LNCaP clone FGC (cell line): ENCODE measurements at regions not wholly inside any gene's neighbourhood (a gene's known extent, or its start where the extent isn't known, plus 50 kb on each side); places are given as distances from the start of the nearest gene placed in this dataset.
"Not testable (repeated sequence)": the region's sequence is repeated elsewhere in the genome, so short reads cannot be mapped to it uniquely, and the experiment has no call there.

Experiments
- DNase-seq: peaks from one replicate; pipeline ENCODE4 v3.0.0-alpha.2; 2011; ENCODE audit warnings: low read depth
- H3K4me3 ChIP-seq: 2 replicates; pipeline ENCODE4 v1.5.1; 2011; ENCODE audit warnings: mild to moderate bottlenecking, low read depth, low read length, control low read depth

DNA sequence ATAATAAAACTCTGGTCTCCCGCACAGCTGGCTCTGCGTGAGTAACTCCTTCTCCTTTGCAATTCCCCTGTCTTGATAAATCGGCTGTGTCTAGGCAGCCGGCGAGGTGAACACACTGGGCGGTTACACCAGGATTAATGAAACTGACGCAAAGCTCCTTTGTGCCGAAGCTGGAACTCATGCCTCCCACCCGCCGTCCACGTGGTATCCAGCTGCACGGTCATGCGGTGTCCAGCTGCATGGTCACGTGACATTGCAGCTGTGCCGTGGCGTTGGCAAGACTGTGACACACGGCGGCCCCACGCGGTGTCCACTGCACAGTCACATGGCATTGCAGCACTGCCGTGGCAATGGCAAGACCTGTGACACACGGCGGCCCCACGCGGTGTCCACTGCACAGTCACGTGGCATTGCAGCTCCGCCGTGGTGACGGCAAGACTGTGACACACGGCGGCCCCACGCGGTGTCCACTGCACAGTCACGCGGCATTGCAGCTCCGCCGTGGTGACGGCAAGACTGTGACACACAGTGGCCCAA is 350.6 kb downstream of the CNTNAP3B start:
- H3K4me3 ChIP-seq, DNase-seq: not testable (repeated sequence)

GRCh38 chr9:41777536-41777935 is 351.7 kb downstream of the CNTNAP3B start:
- H3K4me3 ChIP-seq, DNase-seq: not testable (repeated sequence)

- DNase-seq, H3K4me3 ChIP-seq: not testable (repeated sequence)
Observed at GRCh38 chr9:41772541-41772940, 356.7 kb downstream of the CNTNAP3B start.

DNA sequence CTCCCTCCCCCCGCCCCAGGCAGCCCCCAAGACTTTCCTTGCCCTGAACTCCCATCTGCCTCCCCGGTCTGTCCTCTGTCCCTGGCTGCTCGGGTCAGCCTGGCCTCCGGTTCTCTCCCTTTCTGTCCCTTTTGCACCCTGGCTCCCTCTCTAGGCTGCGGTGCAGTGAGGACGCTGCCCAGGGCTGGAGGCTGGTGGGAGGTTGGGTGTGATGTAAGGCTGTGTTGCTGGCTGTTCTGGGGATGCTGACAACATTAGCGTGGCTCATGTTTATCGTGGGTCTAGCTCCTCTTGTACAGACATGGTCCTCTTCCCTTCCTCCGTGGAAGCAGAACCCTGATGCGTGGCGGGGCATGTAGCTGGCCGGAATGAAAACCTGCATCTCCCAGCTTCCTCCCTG is 357.5 kb downstream of the CNTNAP3B start:
- not testable (repeated sequence) for DNase-seq, H3K4me3 ChIP-seq

- not testable (repeated sequence) for DNase-seq, H3K4me3 ChIP-seq
Observed at GRCh38 chr9:41754822-41755221, 374.4 kb downstream of the CNTNAP3B start.

- H3K4me3 ChIP-seq, DNase-seq: not testable (repeated sequence)
Observed at GRCh38 chr9:41754403-41754802, 374.8 kb downstream of the CNTNAP3B start.

- not testable (repeated sequence) for DNase-seq, H3K4me3 ChIP-seq
Observed at GRCh38 chr9:41741897-41742296, 387.3 kb downstream of the CNTNAP3B start.

DNA sequence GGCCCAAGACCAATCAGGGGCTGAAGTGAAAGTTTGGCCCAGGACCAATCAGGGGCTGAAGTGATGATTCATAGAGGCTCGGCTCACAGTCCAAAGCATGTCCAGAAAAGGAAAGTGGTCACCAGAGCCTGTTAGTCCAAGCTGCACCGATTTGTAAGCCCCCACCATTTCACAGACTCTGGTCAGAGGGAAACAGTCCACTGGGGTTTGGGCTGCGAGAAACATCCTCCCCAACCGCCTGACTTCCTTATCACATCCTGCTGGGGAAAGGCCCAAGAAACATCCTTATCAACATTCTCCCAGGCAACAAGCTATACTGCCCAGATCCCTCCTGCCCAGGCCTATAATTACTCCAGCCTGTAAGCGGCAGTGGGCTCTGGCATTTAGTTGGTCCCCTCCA is 388.1 kb downstream of the CNTNAP3B start:
- not testable (repeated sequence) for H3K4me3 ChIP-seq

GRCh38 chr9:41738681-41739080 is 390.5 kb downstream of the CNTNAP3B start:
- DNase-seq, H3K4me3 ChIP-seq: not testable (repeated sequence)

More for the DNA sequence above, 388.1 kb downstream of the CNTNAP3B start:
- not testable (repeated sequence) for DNase-seq

DNA sequence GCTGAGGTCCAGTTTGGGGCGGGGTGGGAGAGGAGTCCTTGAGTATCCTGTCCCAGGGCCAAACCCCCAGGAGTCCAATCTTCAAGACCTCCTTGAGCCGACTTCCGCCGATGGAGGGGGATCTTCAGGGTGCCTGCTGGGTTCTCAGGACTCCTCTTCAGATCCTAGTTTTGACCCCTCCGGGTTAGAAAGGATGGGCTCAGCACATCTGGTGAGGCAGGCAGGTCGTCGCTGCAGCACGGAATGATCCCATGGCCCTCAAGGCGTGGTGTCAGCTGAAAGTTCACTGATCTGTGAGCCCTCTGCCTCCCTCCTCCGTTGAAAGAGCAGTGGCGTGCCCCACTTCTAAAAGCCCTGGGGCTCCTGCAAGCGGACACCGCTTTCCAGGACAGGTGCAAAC is 430.0 kb downstream of the CNTNAP3B start:
- not testable (repeated sequence) for H3K4me3 ChIP-seq, DNase-seq

DNA sequence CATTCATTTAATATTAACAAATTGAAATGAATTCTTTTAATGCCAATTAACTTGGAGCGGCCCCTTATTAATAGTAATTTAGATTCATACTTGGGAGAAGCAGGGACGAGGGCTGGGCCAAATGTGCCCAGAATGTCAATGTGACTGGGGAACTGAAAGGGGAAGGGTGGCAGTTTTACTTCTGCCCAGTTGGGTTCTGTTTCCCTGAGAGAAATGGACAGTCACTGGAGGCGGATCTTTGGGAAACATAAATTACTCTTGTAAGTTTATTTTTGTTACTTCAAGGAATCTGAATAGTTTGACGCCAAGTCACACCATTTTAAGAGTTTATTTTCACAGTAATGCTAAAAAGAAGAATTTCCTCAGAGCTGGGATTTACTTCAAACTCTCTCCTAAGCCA is 432.1 kb downstream of the CNTNAP3B start:
- not testable (repeated sequence) for DNase-seq, H3K4me3 ChIP-seq

- not testable (repeated sequence) for H3K4me3 ChIP-seq, DNase-seq
Observed at GRCh38 chr9:41679312-41679711, 449.9 kb downstream of the CNTNAP3B start.

DNA sequence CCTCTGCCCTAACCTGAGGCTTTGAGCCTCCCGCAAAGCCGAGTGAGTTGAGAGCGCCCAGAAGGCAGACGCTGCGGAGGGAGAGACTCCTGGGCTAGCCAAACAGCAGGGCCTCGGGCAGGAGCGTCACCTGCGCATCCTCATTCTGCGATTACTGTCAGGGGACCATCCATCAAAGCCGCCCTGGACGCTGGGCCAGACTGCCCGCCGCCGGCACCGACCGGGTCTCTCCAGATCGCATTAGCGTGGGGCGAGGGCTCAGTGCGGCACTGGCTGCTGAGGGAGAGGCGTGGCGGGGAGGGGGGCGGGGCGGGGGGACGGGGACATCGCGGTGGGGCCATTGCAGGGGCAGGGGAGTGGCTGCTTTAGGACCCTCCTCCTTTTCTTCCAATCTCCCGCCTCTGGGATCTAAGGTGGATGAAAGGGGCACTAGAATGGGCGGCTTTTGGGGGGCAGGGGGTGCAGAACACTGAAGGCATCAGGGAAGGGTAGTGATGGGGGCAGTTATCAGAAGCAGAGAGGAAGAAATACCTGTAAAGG is 465.7 kb downstream of the CNTNAP3B start:
- H3K4me3 ChIP-seq, DNase-seq: not testable (repeated sequence)

GRCh38 chr9:41658706-41659105 is 469.6 kb upstream of the ZNG1F start:
- not testable (repeated sequence) for H3K4me3 ChIP-seq, DNase-seq

GRCh38 chr9:41658116-41658515 is 469.0 kb upstream of the ZNG1F start:
- H3K4me3 ChIP-seq, DNase-seq: not testable (repeated sequence)

DNA sequence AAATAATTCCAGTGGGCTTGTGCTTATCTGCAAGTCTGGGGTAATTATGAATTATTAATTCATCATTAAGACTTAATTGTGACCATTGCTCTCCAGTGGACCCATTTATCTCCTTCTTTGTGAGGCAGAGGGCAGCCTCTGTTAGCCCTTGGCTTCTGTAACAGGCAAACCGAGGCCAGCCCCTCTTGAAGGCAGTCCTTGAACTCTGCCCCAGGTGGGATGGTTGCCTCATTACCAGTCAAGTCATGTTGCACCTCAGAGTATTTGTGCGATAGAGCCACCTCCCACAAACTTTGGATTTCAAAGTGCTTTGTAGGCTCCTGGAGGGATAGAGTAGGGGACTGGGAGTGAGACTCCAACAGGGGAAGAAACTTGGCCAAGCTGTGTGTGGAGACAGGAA is 468.0 kb upstream of the ZNG1F start:
- not testable (repeated sequence) for DNase-seq

GRCh38 chr9:41655071-41655554 is 466.0 kb upstream of the ZNG1F start:
- H3K4me3 ChIP-seq, DNase-seq: not testable (repeated sequence)

More for the DNA sequence above, 468.0 kb upstream of the ZNG1F start:
- not testable (repeated sequence) for H3K4me3 ChIP-seq

DNA sequence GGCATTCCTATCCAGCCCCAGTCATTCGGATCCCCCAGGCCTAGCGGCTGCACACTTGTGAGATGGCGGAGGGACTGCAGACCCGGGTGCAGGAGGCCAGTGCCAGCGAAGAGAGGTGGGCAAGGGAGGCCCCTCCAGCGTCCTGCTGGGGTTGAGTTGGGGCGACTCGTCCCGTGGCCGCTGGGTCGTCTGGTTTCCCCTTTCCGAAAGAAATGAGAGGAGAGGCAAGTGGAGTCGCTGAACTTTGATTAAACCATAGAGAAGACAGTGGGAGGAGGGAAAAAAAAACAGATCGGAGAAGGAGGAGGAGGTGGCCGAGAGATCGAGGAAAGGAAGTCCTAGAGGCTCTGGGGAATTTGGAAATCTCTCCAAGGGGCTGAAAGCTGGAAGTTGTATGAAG is 465.2 kb upstream of the ZNG1F start:
- DNase-seq, H3K4me3 ChIP-seq: not testable (repeated sequence)

DNA sequence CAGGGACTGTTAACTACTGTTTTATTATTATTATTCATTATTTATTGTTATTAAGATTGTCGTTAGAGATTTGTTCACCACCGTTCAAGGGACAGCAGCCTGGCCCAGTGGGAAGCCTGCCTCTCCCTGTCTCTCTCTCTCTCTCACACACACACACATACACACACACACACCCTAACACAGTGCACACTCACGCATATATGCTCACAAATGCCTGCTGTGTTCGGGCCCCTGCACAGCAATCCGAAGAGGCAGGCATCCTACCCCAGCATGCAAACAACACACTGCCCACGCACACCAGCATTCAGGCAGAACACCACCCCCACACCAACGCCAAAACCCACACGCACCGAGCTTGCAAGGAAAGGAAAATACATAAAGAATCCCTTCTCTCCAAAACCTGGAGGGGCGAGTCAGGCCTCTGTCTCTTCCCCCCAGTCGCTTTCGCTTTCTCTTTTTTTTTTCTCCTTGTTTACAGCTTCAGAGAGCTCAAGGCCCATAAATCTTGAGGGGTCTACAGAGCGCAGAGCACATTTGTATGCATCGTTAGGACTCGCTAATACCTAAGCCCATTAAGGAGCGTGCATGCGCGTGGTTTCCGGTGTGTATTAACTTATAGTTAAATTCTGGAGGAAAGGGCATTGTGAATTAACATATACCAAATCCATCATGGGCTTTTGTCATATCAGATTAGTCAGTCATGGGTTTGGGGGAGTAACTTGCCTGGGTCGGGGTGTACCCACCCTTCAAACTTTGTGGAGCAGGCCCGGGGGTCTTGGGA is 464.6 kb upstream of the ZNG1F start:
- H3K4me3 ChIP-seq, DNase-seq: not testable (repeated sequence)

DNA sequence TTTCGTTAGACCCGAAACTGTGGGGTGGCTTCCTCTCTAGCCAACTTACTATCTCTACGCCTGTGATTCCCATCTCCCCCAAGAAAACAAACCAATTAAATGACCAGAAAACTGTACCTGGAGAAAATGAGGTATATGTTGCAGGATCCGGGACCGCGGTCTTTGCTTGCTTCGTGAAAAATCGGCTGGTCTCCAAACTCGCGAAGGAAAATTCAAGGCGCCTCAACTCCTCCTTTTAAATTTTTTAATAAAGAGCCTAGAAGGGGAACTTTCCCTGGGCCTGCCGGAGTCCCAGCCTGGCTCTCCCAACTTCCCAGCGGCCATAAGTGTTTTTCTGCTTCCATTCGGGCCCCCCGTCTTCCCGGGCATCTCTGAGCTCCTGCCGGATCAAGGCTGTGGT is 463.7 kb upstream of the ZNG1F start:
- DNase-seq, H3K4me3 ChIP-seq: not testable (repeated sequence)
